ENCODE measurements at regions not wholly inside any gene's neighbourhood (a gene's known extent, or its start where the extent isn't known, plus 50 kb on each side); places are given as distances from the start of the nearest gene placed in this dataset.

- H3K27me3 ChIP-seq (ENCODE audit: control insufficient read depth, insufficient read depth, low read length) = no peaks in the 10 kb centered on the region
- H3K27ac ChIP-seq (ENCODE audit: low read depth, low read length) = no peak overlapping the region
- peaks cover 22% of the 10 kb centered on the region for H3K9me3 ChIP-seq (ENCODE audit: control insufficient read depth, insufficient read depth, low read depth, low read length)
- H3K36me3 ChIP-seq (ENCODE audit: control insufficient read depth, insufficient read depth, low read length) = no peaks in the 10 kb centered on the region
- no peak overlapping the region for H3K4me3 ChIP-seq (ENCODE audit: low read depth, low read length)
- H3K9ac ChIP-seq (ENCODE audit: low read length) = no peak overlapping the region
- no peaks in the 10 kb centered on the region for H3K4me1 ChIP-seq (ENCODE audit: control insufficient read depth, insufficient read depth, low read length)
These were observed 121.1 kb downstream of the HGF start for GRCh38 chr7:81648716-81649115.

DNA sequence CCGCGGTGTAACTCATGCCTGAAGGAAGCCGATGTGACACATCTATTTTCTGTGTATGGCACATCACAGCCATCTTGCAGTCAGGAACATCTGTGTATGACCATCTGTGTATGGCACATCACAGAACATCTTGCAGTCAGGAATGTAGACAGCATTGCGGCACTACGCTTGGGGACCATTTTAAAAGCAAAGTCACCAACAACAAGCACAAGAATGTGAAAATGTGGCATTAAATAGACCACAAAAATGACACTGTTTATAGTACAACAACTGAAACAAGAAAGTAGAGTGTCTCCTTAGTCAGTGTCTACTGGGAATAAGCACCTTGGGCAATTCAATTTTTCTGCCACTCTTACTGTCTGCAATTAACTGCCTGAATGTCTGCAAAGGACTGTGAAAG lies 124.4 kb downstream of the HGF start:
- no peaks in the 10 kb centered on the region for H3K9me3 ChIP-seq (ENCODE audit: control insufficient read depth, insufficient read depth, low read depth, low read length)
- H3K36me3 ChIP-seq (ENCODE audit: control insufficient read depth, insufficient read depth, low read length) = no peaks in the 10 kb centered on the region
- H3K27ac ChIP-seq (ENCODE audit: low read depth, low read length) = no peak overlapping the region
- no peaks in the 10 kb centered on the region for H3K27me3 ChIP-seq (ENCODE audit: control insufficient read depth, insufficient read depth, low read length)
- no peak overlapping the region for H3K9ac ChIP-seq (ENCODE audit: low read length)
- no peaks in the 10 kb centered on the region for H3K4me1 ChIP-seq (ENCODE audit: control insufficient read depth, insufficient read depth, low read length)
- H3K4me3 ChIP-seq (ENCODE audit: low read depth, low read length) = no peak overlapping the region

DNA sequence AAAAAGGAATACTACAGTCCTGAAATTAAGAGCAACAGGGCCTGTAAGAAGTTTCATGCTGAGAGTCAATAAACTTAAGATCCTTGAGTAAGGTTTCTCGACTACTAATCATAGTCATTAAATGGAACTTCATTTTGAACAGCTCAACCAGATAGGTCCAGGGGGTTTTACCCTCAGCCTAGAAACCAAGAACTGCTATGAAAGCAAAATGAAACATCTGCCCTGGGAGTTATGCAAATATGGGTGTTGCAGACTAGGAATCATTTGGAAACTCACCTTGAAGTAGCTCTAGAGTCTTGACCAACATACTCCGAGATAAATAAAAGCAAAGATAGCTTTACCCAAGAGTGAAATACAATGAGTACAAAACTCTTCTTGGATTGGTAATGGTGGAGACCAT lies 128.0 kb downstream of the HGF start:
- H3K4me1 ChIP-seq (ENCODE audit: control insufficient read depth, insufficient read depth, low read length) = no peaks in the 10 kb centered on the region
- H3K36me3 ChIP-seq (ENCODE audit: control insufficient read depth, insufficient read depth, low read length) = no peaks in the 10 kb centered on the region
- no peaks in the 10 kb centered on the region for H3K9me3 ChIP-seq (ENCODE audit: control insufficient read depth, insufficient read depth, low read depth, low read length)
- H3K4me3 ChIP-seq (ENCODE audit: low read depth, low read length) = no peak overlapping the region
- H3K27me3 ChIP-seq (ENCODE audit: control insufficient read depth, insufficient read depth, low read length) = no peaks in the 10 kb centered on the region
- H3K9ac ChIP-seq (ENCODE audit: low read length) = no peak overlapping the region
- H3K27ac ChIP-seq (ENCODE audit: low read depth, low read length) = no peak overlapping the region

DNA sequence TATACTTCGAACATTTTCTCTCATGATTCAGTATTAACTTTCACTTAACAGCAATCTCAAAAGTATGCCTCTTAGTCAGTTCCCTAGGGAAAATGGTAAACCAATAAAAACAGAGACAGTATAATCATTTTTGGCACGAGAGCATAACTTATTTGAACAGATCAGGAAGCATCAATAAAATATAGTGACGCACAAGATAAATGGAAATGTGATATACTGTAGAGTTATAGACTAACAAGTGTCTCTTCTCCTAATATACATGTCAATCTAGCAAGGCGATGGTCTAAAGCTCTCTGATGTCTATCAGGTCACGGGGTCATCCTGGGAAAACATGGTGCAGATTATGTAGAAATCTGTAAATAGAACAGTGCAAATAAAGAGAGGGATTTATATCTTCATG lies 131.6 kb downstream of the HGF start:
- H3K27me3 ChIP-seq (ENCODE audit: control insufficient read depth, insufficient read depth, low read length) = no peaks in the 10 kb centered on the region
- no peak overlapping the region for H3K27ac ChIP-seq (ENCODE audit: low read depth, low read length)
- H3K4me3 ChIP-seq (ENCODE audit: low read depth, low read length) = no peak overlapping the region
- H3K36me3 ChIP-seq (ENCODE audit: control insufficient read depth, insufficient read depth, low read length) = no peaks in the 10 kb centered on the region
- no peaks in the 10 kb centered on the region for H3K9me3 ChIP-seq (ENCODE audit: control insufficient read depth, insufficient read depth, low read depth, low read length)
- no peaks in the 10 kb centered on the region for H3K4me1 ChIP-seq (ENCODE audit: control insufficient read depth, insufficient read depth, low read length)
- no peak overlapping the region for H3K9ac ChIP-seq (ENCODE audit: low read length)

- Histone ChIP-seq H3K27ac (ENCODE audit: low read depth, low read length) (no peak overlapping the region), H3K9ac (ENCODE audit: low read length) (no peak overlapping the region), H3K4me3 (ENCODE audit: low read depth, low read length) (no peak overlapping the region)
These were observed 132.3 kb downstream of the HGF start for GRCh38 chr7:81637534-81637933.

DNA sequence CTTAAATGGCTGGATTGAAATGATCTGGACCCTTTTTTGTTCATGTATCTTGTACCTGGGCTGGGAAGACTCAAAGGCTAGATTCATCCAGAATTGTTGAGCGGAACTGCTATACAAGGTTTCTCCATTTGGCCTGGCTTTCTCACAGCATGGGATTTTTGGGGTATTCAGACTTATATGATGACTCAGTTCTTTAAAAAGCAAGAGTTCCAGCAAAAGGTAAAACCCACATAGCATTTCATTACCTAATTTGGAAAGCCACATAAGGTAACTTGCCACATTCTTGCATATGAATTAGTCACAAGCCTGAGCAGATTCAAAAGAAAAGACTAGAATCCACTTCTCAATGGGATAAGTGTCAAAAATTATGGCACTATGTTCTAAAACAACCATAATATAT lies 137.4 kb downstream of the HGF start:
- Histone ChIP-seq H3K4me1 (ENCODE audit: control insufficient read depth, insufficient read depth, low read length) (0 out of 2 replicates have a peak, but pooled peaks cover 3% of the 10 kb centered on the region), H3K36me3 (ENCODE audit: control insufficient read depth, insufficient read depth, low read length) (no peaks in the 10 kb centered on the region), H3K4me3 (ENCODE audit: low read depth, low read length) (no peak overlapping the region), H3K27ac (ENCODE audit: low read depth, low read length) (0 out of 2 replicates have a peak overlapping the region, but pooled peaks have one; percentile 45), H3K9ac (ENCODE audit: low read length) (no peak overlapping the region), H3K27me3 (ENCODE audit: control insufficient read depth, insufficient read depth, low read length) (no peaks in the 10 kb centered on the region), H3K9me3 (ENCODE audit: control insufficient read depth, insufficient read depth, low read depth, low read length) (no peaks in the 10 kb centered on the region)

More at GRCh38 chr7:81637534-81637933, 132.3 kb downstream of the HGF start:
- Histone ChIP-seq H3K4me1 (ENCODE audit: control insufficient read depth, insufficient read depth, low read length) (0 out of 2 replicates have a peak, but pooled peaks cover 3% of the 10 kb centered on the region), H3K27me3 (ENCODE audit: control insufficient read depth, insufficient read depth, low read length) (no peaks in the 10 kb centered on the region), H3K36me3 (ENCODE audit: control insufficient read depth, insufficient read depth, low read length) (no peaks in the 10 kb centered on the region), H3K9me3 (ENCODE audit: control insufficient read depth, insufficient read depth, low read depth, low read length) (no peaks in the 10 kb centered on the region)

- Histone ChIP-seq H3K9me3 (ENCODE audit: control insufficient read depth, insufficient read depth, low read depth, low read length) (no peaks in the 10 kb centered on the region), H3K4me1 (ENCODE audit: control insufficient read depth, insufficient read depth, low read length) (0 out of 2 replicates have a peak, but pooled peaks cover 3% of the 10 kb centered on the region), H3K9ac (ENCODE audit: low read length) (no peak overlapping the region), H3K4me3 (ENCODE audit: low read depth, low read length) (no peak overlapping the region), H3K36me3 (ENCODE audit: control insufficient read depth, insufficient read depth, low read length) (no peaks in the 10 kb centered on the region), H3K27me3 (ENCODE audit: control insufficient read depth, insufficient read depth, low read length) (no peaks in the 10 kb centered on the region), H3K27ac (ENCODE audit: low read depth, low read length) (no peak overlapping the region)
These were observed 139.2 kb downstream of the HGF start for GRCh38 chr7:81630600-81630999.

GRCh38 chr7:81629702-81630101 lies 140.1 kb downstream of the HGF start:
- 0 out of 2 replicates have a peak, but pooled peaks cover 3% of the 10 kb centered on the region for H3K4me1 ChIP-seq (ENCODE audit: control insufficient read depth, insufficient read depth, low read length)
- H3K27ac ChIP-seq (ENCODE audit: low read depth, low read length) = no peak overlapping the region
- no peaks in the 10 kb centered on the region for H3K9me3 ChIP-seq (ENCODE audit: control insufficient read depth, insufficient read depth, low read depth, low read length)

GRCh38 chr7:81628951-81629350 lies 140.9 kb downstream of the HGF start:
- no peak overlapping the region for H3K9ac ChIP-seq (ENCODE audit: low read length)
- H3K9me3 ChIP-seq (ENCODE audit: control insufficient read depth, insufficient read depth, low read depth, low read length) = no peaks in the 10 kb centered on the region
- H3K36me3 ChIP-seq (ENCODE audit: control insufficient read depth, insufficient read depth, low read length) = no peaks in the 10 kb centered on the region
- no peak overlapping the region for H3K4me3 ChIP-seq (ENCODE audit: low read depth, low read length)
- no peaks in the 10 kb centered on the region for H3K27me3 ChIP-seq (ENCODE audit: control insufficient read depth, insufficient read depth, low read length)
- no peak overlapping the region for H3K27ac ChIP-seq (ENCODE audit: low read depth, low read length)
- 0 out of 2 replicates have a peak, but pooled peaks cover 3% of the 10 kb centered on the region for H3K4me1 ChIP-seq (ENCODE audit: control insufficient read depth, insufficient read depth, low read length)

More at GRCh38 chr7:81629702-81630101, 140.1 kb downstream of the HGF start:
- Histone ChIP-seq H3K9ac (ENCODE audit: low read length) (no peak overlapping the region), H3K4me3 (ENCODE audit: low read depth, low read length) (no peak overlapping the region), H3K27me3 (ENCODE audit: control insufficient read depth, insufficient read depth, low read length) (no peaks in the 10 kb centered on the region), H3K36me3 (ENCODE audit: control insufficient read depth, insufficient read depth, low read length) (no peaks in the 10 kb centered on the region)

- Histone ChIP-seq H3K27me3 (ENCODE audit: control insufficient read depth, insufficient read depth, low read length) (no peaks in the 10 kb centered on the region), H3K36me3 (ENCODE audit: control insufficient read depth, insufficient read depth, low read length) (no peaks in the 10 kb centered on the region), H3K4me3 (ENCODE audit: low read depth, low read length) (no peak overlapping the region), H3K9me3 (ENCODE audit: control insufficient read depth, insufficient read depth, low read depth, low read length) (no peaks in the 10 kb centered on the region), H3K4me1 (ENCODE audit: control insufficient read depth, insufficient read depth, low read length) (0 out of 2 replicates have a peak, but pooled peaks cover 1% of the 10 kb centered on the region), H3K9ac (ENCODE audit: low read length) (no peak overlapping the region), H3K27ac (ENCODE audit: low read depth, low read length) (no peak overlapping the region)
These were observed 142.1 kb downstream of the HGF start for GRCh38 chr7:81627536-81628287.

DNA sequence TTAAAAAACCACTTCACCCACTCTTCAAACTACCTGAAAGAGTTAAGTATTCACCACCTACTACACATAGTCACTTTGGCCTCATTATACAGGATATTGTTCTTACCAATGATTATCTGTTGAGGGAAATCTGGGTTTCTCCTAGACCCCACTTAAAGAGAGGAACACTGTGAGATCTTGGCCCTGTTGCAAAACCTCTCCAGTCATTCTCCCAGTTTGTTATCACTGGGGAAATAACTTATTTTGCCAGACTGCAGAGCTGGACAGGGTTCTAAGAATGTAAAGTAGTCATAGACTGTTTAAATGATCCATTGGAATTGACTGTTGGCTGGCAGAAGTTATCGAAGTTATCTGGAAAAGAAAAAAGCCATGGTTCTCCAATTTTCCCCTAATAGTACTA lies 143.8 kb downstream of the HGF start:
- Histone ChIP-seq H3K9ac (ENCODE audit: low read length) (no peak overlapping the region), H3K4me1 (ENCODE audit: control insufficient read depth, insufficient read depth, low read length) (no peaks in the 10 kb centered on the region), H3K9me3 (ENCODE audit: control insufficient read depth, insufficient read depth, low read depth, low read length) (no peaks in the 10 kb centered on the region), H3K36me3 (ENCODE audit: control insufficient read depth, insufficient read depth, low read length) (no peaks in the 10 kb centered on the region), H3K27ac (ENCODE audit: low read depth, low read length) (no peak overlapping the region), H3K4me3 (ENCODE audit: low read depth, low read length) (no peak overlapping the region), H3K27me3 (ENCODE audit: control insufficient read depth, insufficient read depth, low read length) (no peaks in the 10 kb centered on the region)

Data from HUES6 (cell line).